ENCODE measurements at regions not wholly inside any gene's neighbourhood (a gene's known extent, or its start where the extent isn't known, plus 50 kb on each side); places are given as distances from the start of the nearest gene placed in this dataset.

DNA sequence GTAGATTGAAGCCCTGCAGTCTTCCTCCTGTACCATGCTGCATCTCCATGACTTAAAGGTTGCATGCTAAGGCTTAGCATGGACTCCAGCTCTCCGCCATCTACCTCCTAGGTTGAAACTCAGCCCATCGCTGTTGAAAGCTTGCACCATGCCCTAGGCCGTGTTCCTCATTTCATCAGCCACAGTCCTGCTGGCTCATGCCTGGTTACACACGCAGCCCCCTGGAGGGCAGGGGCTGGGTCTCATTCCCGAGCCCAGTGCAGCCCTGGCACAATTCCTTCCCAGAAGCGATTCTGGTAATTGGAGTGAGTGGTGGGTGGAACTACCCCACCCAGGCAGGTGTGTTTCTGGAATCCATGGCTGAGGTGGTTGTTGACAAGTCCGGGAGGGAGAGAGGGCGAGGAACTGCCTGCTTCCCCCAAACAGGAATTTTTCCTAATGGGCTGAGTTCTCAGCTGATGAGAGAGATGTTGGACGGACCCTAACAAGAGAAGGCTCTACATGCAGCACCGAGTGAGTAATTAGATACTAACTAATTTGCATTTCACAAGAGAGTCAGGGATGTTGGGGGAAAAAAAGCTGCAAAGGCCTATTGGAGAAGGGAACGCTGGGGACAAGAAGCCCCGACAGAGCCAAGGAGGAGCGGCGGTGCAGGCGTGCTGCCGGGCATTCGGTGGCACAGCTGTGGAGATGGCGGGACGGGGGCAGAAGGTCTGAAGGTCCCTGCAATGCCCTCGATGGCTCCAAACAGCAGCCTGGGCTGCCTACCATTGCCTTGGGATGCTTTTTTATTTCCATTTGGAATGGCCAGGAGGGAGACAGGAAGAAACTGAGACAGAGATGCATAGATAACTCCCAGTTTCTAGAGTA lies 92.3 kb upstream of the TLE3 start:
- no peak for DNase-seq

DNA sequence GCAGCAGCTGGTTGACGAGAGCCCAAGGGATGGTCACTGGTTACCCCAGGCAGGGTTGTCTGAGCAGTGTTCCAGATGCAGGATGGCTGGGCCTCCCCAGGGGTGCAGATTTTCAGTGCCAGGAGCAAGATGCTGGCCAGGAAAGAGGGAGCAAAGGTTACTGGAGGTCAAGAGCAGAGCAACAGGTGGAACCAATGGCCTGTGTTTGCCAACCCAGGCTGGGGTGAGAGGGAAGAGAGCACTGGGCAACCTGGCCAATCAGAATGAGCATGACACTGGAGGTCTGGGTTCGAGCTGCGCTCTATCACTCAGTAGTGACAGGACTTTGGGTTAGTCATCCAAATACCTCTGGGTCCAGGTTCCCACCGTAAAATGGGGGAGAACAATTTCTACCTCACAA lies 90.6 kb upstream of the TLE3 start:
- DNase-seq: no peak

DNA sequence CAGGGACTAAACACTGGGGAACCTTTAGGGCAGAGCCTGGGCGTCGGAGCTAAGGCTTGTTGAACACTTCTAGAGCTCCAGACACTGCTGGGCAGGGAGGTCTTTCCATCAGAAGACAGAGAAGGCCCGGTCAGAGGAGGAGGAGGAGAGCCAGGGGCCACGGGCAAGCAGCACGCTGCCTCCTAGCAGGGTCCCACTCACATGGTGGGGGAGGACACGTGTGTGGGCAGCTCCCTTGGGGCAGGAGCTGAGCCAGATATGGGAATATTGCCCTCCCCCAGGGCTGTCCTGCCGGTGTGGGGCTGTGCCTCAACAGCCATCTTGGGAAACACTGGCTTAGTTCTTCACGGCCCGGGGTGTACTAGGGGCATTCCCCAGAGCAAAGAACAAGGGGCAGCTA lies 89.6 kb upstream of the TLE3 start:
- DNase-seq: no peak

GRCh38 chr15:70186152-70186551 lies 88.4 kb upstream of the TLE3 start:
- DNase-seq: no peak

GRCh38 chr15:70185251-70185711 lies 87.6 kb upstream of the TLE3 start:
- DNase-seq: no peak

- no peak for DNase-seq
Measured at GRCh38 chr15:70182858-70183695, 85.4 kb upstream of the TLE3 start.

DNA sequence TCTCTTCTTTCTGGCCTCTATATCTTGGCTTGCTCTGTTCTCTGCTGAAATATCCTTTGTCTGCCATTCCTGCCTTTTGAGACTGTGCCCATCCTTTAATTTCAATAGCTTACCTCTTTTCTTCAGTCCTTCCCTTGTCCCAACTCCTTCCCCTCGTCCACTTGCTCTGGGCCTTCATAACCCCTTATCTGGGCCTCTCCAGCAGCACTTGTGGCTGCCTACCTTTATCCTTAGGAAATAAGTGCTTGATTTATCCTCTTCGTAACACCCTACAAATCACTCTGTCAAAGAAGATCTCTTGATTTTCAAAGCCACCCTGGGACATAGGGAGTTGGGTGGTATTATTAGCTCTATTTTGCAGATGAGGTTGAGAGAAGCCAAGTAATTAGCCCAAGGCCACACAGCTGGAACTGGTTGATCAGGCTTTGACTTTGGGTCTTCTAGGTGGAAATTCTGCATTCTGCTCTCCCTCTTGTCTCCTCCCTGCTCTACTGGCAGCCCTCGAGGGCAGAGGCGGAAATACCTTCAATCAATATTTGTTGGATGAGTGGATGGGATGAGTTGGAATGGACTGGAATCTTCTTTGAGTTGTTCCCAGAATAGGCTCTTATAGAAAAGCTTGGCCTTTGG lies 84.0 kb upstream of the TLE3 start:
- no peak for DNase-seq

DNA sequence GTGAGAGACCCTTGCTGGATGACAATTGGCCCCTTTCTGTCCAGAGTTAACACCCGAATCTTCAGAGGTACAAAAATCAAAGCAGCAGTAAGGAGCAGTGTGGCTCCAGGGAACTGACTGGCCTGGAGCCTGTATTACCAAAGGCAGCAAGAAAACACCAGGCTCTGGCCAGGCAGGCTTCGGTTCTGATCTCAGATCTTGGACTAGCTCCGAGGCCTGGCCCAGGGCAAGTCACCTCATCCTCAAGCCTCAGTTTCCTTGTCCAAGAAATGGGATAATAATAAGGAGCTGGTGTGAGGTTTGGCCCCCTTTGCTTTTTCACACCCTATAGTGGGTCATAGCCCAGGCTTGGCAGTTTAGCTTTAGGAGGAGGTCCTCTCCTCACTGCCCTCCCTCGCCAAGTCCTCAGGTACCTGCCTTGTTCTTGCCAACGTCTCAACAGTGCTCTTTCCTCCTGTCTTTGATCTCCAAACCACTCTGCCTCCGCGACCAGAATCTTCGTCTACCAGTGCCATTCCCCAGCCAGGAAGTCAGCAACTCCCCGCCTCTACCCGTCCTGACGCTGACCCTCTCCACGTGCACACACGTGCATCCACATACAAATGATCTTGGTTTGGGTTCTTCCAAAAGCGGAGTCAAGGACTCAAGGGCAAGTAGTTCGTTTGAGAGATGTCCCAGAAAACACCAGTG lies 82.6 kb upstream of the TLE3 start:
- DNase-seq: no peak

DNA sequence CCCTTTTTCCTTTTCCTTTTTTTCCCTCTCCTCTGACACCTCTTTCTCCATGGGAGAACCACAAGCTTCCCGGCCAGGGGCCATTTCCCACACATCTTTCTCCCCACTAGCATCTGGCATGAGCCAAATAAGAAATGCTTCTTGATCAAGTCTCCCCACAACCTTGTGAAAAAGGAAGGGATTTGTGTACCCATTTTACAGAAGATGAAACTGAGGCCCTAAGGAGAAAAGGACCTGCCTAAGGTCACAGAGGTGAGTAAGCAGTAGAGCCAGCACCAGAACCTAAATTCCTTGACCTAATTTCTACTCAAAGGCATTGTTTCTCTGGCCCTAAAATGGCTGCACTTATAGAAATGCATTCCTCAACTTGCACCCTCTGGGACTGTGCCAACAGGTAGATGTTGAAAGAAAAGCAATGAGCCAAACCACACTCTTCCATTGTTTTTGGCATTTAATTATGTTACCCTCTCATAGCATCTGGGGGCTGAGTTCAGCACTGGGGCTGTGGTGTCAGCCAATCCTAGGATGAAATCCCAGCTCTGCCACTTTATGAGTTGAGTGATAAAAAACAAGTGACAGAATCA lies 81.7 kb upstream of the TLE3 start:
- DNase-seq: no peak

- DNase-seq: no peak
Measured at GRCh38 chr15:70178335-70179084, 80.8 kb upstream of the TLE3 start.

DNA sequence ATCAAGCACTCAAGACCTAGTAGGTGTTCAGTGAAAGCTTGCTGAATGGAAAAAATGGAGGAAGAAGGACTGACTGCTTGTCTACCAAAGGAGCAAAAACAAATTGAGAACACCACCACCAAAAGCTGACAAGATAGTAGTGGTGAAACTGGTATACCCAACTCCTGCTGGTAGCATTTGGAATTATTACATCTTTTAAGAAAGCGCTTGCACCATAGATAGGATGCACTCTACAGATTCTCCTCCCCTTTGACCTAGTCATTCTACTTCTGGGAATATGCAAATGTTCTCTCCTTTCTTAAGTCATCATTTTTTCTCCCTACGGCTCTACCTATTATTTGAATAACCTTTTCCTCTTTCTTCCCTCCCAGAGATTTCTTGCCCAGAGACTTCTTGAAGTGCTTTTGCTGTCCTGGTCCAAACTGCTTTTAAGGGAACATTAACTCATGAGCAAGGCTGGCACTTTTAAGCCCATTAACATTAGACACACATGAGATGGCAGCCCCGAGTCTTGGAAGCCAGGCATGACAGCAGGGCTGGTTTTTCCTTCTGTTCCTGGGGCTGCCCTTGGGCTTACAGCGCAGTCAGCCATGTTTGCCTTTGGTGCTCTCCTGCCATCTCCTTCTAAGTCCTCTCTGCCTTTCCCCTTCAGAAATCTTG lies 75.0 kb upstream of the TLE3 start:
- DNase-seq: no peak

- DNase-seq: no peak
Measured at GRCh38 chr15:70172124-70172523, 74.4 kb upstream of the TLE3 start.

GRCh38 chr15:70171256-70171886 lies 73.7 kb upstream of the TLE3 start:
- DNase-seq: no peak

DNA sequence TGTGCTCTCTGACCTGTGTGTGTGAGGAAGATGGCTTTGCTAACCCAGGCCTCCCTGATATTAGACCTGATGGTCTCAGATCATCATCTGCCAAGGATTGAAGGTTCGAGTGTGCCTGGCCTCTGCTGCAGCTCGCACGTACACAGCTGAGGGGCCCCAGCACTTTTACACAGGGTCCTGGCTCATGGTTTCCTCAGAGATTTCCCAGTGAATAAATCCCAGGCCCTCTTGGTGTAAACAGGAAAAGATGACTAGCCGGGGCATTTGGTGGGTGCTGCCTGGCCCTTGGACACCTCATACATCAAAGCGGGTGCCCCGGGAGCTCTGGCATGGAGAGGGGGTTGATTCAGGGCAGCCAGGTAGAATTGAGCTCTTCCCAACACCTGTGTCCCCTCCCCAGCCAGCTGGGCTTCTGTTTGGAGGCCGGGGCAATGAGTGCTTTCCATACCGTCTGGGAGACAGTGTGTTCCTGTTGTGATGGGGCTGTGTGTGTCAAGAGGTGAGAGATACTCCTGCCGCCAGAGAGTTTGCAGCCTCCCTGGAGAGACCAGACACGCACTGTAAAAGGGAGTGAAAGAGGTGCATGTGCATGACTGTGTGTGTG lies 72.5 kb upstream of the TLE3 start:
- no peak for DNase-seq

- DNase-seq: no peak
Measured at GRCh38 chr15:70169147-70169546, 71.4 kb upstream of the TLE3 start.

GRCh38 chr15:70167155-70167554 lies 69.4 kb upstream of the TLE3 start:
- no peak for DNase-seq

DNA sequence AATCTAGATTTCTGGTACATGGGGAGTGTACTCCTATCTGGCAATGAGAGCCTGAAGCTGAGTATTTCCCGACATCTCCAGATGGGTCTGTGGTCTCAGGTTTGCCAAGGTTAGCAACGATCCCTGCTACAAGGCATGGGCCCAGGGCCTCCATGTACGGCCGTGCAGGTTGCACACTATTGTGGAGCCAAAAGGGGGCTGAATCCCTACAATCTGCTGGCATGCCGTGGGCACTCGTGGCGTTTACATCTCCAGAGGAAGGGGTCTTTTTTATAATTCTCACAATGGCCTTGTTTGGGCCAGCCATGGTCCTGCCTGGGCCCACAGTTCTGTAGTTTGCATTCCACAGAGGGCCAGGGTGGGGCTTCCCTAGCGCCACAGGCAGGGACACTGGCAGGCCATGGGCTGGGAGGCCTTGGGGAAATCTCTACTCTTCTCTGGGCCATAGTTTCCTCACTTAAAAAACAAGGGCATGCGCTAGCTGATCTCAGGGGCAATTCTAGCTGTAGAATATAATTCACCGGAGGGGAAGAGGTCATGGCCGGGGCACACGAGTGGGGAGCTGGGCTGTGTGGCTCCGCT lies 68.9 kb upstream of the TLE3 start:
- DNase-seq: no peak

GRCh38 chr15:70165716-70166284 lies 68.1 kb upstream of the TLE3 start:
- DNase-seq: no peak

- DNase-seq: no peak
Measured at GRCh38 chr15:70164910-70165715, 67.4 kb upstream of the TLE3 start.
